H1 (cell line): ENCODE measurements at regions not wholly inside any gene's neighbourhood (a gene's known extent, or its start where the extent isn't known, plus 50 kb on each side); places are given as distances from the start of the nearest gene placed in this dataset.

Source experiments
- CTCF ChIA-PET: fragments of 300-600 bp; sonication (Branson Sonifier 250); formaldehyde crosslinking; loops from one replicate; lab custom pipeline; 2021; ENCODE audit not compliant: partially characterized antibody; lab: Charles Lee
- POLR2A ChIA-PET: fragments of 300-600 bp; sonication (Branson Sonifier 250); formaldehyde crosslinking; loops from one replicate; lab custom pipeline; 2021; ENCODE audit warnings: inconsistent platforms; ENCODE audit not compliant: partially characterized antibody; lab: Charles Lee
- DNase-seq, 2 experiments: peaks; one replicate each; pipeline versions ENCODE4 v3.0.0 to v3.0.0-alpha.2; 2010 to 2022; ENCODE audit warnings: low spot score in 2 of 2, low read depth in 1 of 2, mixed read lengths in 1 of 2
- FAIRE-seq: peaks from 2 replicates; lab custom pipeline; 2011; peaks lifted over from hg19 to GRCh38; lab: Jason Lieb, UNC
- H2AFZ ChIP-seq: 2 replicates; pipeline ENCODE4 v1.8.1; 2012; ENCODE audit warnings: low read length, inconsistent platforms
- H2AK5ac ChIP-seq: 2 replicates; pipeline ENCODE4 v1.6.1; 2013; ENCODE audit warnings: low read depth, low read length
- H2BK120ac ChIP-seq: replicated peaks from 2 replicates; pipeline ENCODE3; 2013; ENCODE audit warnings: low read depth, low read length, inconsistent platforms
- H2BK12ac ChIP-seq: 2 replicates; pipeline ENCODE4 v1.6.1; 2013; ENCODE audit warnings: low read depth, low read length
- H2BK15ac ChIP-seq: 2 replicates; pipeline ENCODE4 v1.6.1; 2013; ENCODE audit warnings: low read length
- H2BK20ac ChIP-seq: 2 replicates; pipeline ENCODE4 v1.6.1; 2013; ENCODE audit warnings: low read length
- H2BK5ac ChIP-seq: 2 replicates; pipeline ENCODE4 v1.6.1; 2013; ENCODE audit warnings: low read depth, low read length
- H3K14ac ChIP-seq: 2 replicates; pipeline ENCODE4 v1.6.1; 2013; ENCODE audit warnings: inconsistent platforms; ENCODE audit not compliant: insufficient read length
- H3K18ac ChIP-seq: 2 replicates; pipeline ENCODE4 v1.6.1; 2013; ENCODE audit warnings: low read length; ENCODE audit errors: extremely low read depth
- H3K23ac ChIP-seq: 2 replicates; pipeline ENCODE4 v1.6.1; 2013; ENCODE audit warnings: inconsistent platforms; ENCODE audit not compliant: insufficient read length
- H3K23me2 ChIP-seq: 2 replicates; pipeline ENCODE4 v1.6.1; 2013; ENCODE audit warnings: low read depth, low read length
- H3K27ac ChIP-seq: 2 replicates; pipeline ENCODE4 v1.6.1; 2011; ENCODE audit warnings: low read depth, low read length, inconsistent platforms
- H3K27me3 ChIP-seq, 4 experiments: replicated peaks in 1 of 4; 1 replicate in 1 of 4; 2 replicates in 3 of 4; pipeline versions ENCODE4 v1.6.1 to v1.8.1; 2011 to 2013; ENCODE audit warnings: low read length in 3 of 4, mild to moderate bottlenecking in 3 of 4, inconsistent platforms in 2 of 4, mixed read lengths in 2 of 4, moderate library complexity in 1 of 4; ENCODE audit not compliant: control insufficient read depth in 3 of 4, insufficient read depth in 3 of 4; ENCODE audit errors: extremely low read depth in 1 of 4
- H3K36me3 ChIP-seq, 4 experiments: 2 replicates each; pipeline versions ENCODE4 v1.6.1 to v1.8.1; 2011 to 2013; ENCODE audit warnings: mild to moderate bottlenecking in 4 of 4, low read length in 3 of 4, moderate library complexity in 2 of 4, control low read depth in 1 of 4, inconsistent platforms in 1 of 4; ENCODE audit not compliant: insufficient read depth in 4 of 4, control insufficient read depth in 2 of 4
- H3K4ac ChIP-seq: replicated peaks from 2 replicates; pipeline ENCODE3; 2013; ENCODE audit warnings: low read length, low read depth, mixed read lengths, inconsistent platforms; ENCODE audit not compliant: insufficient read length
- H3K4me1 ChIP-seq, 4 experiments: replicated peaks in 1 of 4; 1 replicate in 1 of 4; 2 replicates in 3 of 4; pipeline versions ENCODE4 v1.6.1 to v1.8.1; 2011 to 2013; ENCODE audit warnings: low read length in 3 of 4, inconsistent platforms in 2 of 4, mixed read lengths in 1 of 4; ENCODE audit not compliant: insufficient read depth in 4 of 4, control insufficient read depth in 3 of 4
- H3K4me2 ChIP-seq, 2 experiments: 2 replicates each; pipeline versions ENCODE4 v1.6.1 to v1.8.1; 2011 to 2013; ENCODE audit warnings: low read depth in 2 of 2, low read length in 2 of 2, control low read depth in 1 of 2, inconsistent platforms in 1 of 2, mild to moderate bottlenecking in 1 of 2; ENCODE audit not compliant: insufficient read depth in 1 of 2
- H3K4me3 ChIP-seq, 4 experiments: fragments of 200-600, 300-600 bp in 1 of 4; sonication (generic), shearing (Covaris generic), sonication (Bioruptor Twin) in 1 of 4; 2 replicates each; pipeline versions ENCODE4 v1.5.1 to v1.8.1; 2011 to 2016; ENCODE audit warnings: low read length in 4 of 4, low read depth in 3 of 4, control low read depth in 2 of 4, inconsistent platforms in 2 of 4, mild to moderate bottlenecking in 2 of 4, mixed read lengths in 1 of 4, moderate library complexity in 1 of 4; ENCODE audit not compliant: insufficient read depth in 2 of 4; ENCODE audit errors: extremely low read depth in 1 of 4
- H3K56ac ChIP-seq: replicated peaks from 2 replicates; pipeline ENCODE3; 2013; ENCODE audit warnings: low read depth, mild to moderate bottlenecking, mixed read lengths, low read length, inconsistent platforms; ENCODE audit not compliant: insufficient read length
- H3K79me1 ChIP-seq: 2 replicates; pipeline ENCODE4 v1.6.1; 2013; ENCODE audit warnings: low read depth, low read length, control low read depth
- H3K79me2 ChIP-seq, 2 experiments: 2 replicates each; pipeline versions ENCODE4 v1.6.1 to v1.8.1; 2012 to 2013; ENCODE audit warnings: low read length in 2 of 2, mild to moderate bottlenecking in 2 of 2, inconsistent platforms in 1 of 2; ENCODE audit not compliant: insufficient read depth in 2 of 2, control insufficient read depth in 1 of 2
- H3K9ac ChIP-seq, 4 experiments: replicated peaks in 1 of 4; 1 replicate in 1 of 4; 2 replicates in 3 of 4; pipeline versions ENCODE4 v1.6.1 to v1.8.1; 2011 to 2013; ENCODE audit warnings: low read depth in 3 of 4, low read length in 3 of 4, control low read depth in 2 of 4, mild to moderate bottlenecking in 2 of 4, moderate library complexity in 2 of 4, inconsistent platforms in 1 of 4; ENCODE audit errors: extremely low read depth in 1 of 4
- H3K9me3 ChIP-seq, 2 experiments: 2 replicates each; pipeline versions ENCODE4 v1.6.1 to v1.8.1; 2012 to 2013; ENCODE audit warnings: mild to moderate bottlenecking in 2 of 2, moderate library complexity in 2 of 2, control low read depth in 1 of 2, inconsistent platforms in 1 of 2, low read depth in 1 of 2, low read length in 1 of 2, mixed read lengths in 1 of 2; ENCODE audit not compliant: insufficient read depth in 2 of 2
- H4K20me1 ChIP-seq, 2 experiments: replicated peaks in 1 of 2; 2 replicates each; pipeline versions ENCODE3 to v1.8.1; 2011 to 2013; ENCODE audit warnings: inconsistent platforms in 2 of 2, low read length in 2 of 2, mild to moderate bottlenecking in 1 of 2; ENCODE audit not compliant: insufficient read depth in 2 of 2, control insufficient read depth in 1 of 2
- H4K5ac ChIP-seq: 2 replicates; pipeline ENCODE4 v1.6.1; 2013; ENCODE audit warnings: low read length, low read depth, mixed read lengths, inconsistent platforms; ENCODE audit not compliant: insufficient read length
- H4K8ac ChIP-seq: 2 replicates; pipeline ENCODE4 v1.8.0; 2013; ENCODE audit warnings: mild to moderate bottlenecking, moderate library complexity, low read length, inconsistent platforms; ENCODE audit not compliant: insufficient read depth; ENCODE audit errors: extremely low read depth
- H4K91ac ChIP-seq: replicated peaks from 2 replicates; pipeline ENCODE3; 2013; ENCODE audit warnings: low read length, mixed read lengths, inconsistent platforms; ENCODE audit not compliant: insufficient read length
- BCL11A ChIP-seq, 2 experiments: IDR thresholded peaks; one replicate each; pipeline ENCODE4 v1.6.1; 2011; ENCODE audit warnings: low read depth in 2 of 2, low read length in 2 of 2, mild to moderate bottlenecking in 2 of 2
- CHD2 ChIP-seq: IDR thresholded peaks from 2 replicates; pipeline ENCODE4 v1.6.1; 2012; ENCODE audit warnings: low read length, improper control_type of control experiment
- FOSL1 ChIP-seq: IDR thresholded peaks from 2 replicates; pipeline ENCODE4 v1.6.1; 2011; ENCODE audit warnings: mild to moderate bottlenecking, low read depth, low read length, moderate library complexity; ENCODE audit not compliant: insufficient read depth
- JUN ChIP-seq: IDR thresholded peaks from 2 replicates; pipeline ENCODE4 v1.6.1; 2011; ENCODE audit warnings: low read depth, mild to moderate bottlenecking, improper control_type of control experiment, low read length
- POLR2AphosphoS5 ChIP-seq: IDR thresholded peaks from 2 replicates; pipeline ENCODE4 v1.6.1; 2011; ENCODE audit warnings: low read depth, low read length
- SRF ChIP-seq: IDR thresholded peaks from 2 replicates; pipeline ENCODE4 v1.6.1; 2011; ENCODE audit warnings: mild to moderate bottlenecking, low read depth, low read length, moderate library complexity
- SUZ12 ChIP-seq: fragments of 200-600 bp; sonication (generic); IDR thresholded peaks from 2 replicates; pipeline ENCODE4 v1.6.1; 2012; ENCODE audit warnings: mild to moderate bottlenecking, inconsistent platforms, low read length, moderate library complexity, mixed read lengths
- TEAD4 ChIP-seq: IDR thresholded peaks from 2 replicates; pipeline ENCODE4 v1.6.1; 2012; ENCODE audit warnings: low read depth, low read length, inconsistent platforms, mixed read lengths
- ZNF274 ChIP-seq: IDR thresholded peaks from 2 replicates; pipeline ENCODE4 v1.7.0; 2012; ENCODE audit warnings: low read length, borderline replicate concordance; ENCODE audit errors: extremely low read depth
- WGBS, 2 experiments: shearing (Covaris generic) in 1 of 2; methylation state at CpG; one replicate each; pipeline versions ENCODE4 v1.1.6 to v1.1.7; 2013 to 2015; ENCODE audit warnings: low lambda C conversion rate in 2 of 2, mixed read lengths in 2 of 2, inconsistent platforms in 1 of 2, low coverage in 1 of 2, missing lambda C conversion rate in 1 of 2; ENCODE audit not compliant: insufficient replicate concordance in 2 of 2, insufficient coverage in 1 of 2, insufficient read length in 1 of 2; ENCODE audit errors: extremely low coverage in 1 of 2, missing lambda C conversion rate in 1 of 2; 5-methylcytosine and 5-hydroxymethylcytosine counted together
- TF ChIP-seq, protein P1 (sequence below): IDR thresholded peaks from 2 replicates; pipeline ENCODE4 v1.6.1; 2011; ENCODE audit warnings: low read length, improper control_type of control experiment

DNA sequence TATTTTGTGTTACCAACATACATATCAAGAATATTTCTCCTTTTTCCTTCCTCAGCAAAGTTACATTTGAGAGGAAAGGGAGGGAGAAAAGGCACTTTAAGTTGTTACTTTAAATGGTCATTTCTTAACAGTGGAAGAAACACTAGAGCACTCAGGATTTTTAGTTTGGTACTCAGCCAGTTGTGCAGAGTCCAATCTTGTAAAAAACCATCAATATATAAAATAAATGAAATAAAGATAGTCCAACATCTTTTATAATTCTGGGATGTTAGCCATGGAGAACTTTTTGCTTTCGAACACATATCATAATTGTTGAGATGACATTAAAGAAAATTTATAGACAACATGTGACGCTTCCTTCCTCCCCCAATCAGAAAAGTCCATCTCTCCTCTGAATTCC, 253.8 kb downstream of the QDPR start:
- Histone ChIP-seq H3K4me1 (no peaks in the 10 kb centered on the region), H3K27ac (no peak overlapping the region), H3K79me2 (no peaks in the 10 kb centered on the region), H3K23ac (no peak overlapping the region), H2BK15ac (no peak overlapping the region), H3K4ac (no peak overlapping the region), H2AK5ac (no peak overlapping the region), H4K5ac (no peak overlapping the region), H4K91ac (no peak overlapping the region), H3K27me3 (no peaks in the 10 kb centered on the region), H2BK120ac (no peak overlapping the region), H2BK20ac (no peak overlapping the region), H3K9ac (no peak overlapping the region), H3K23me2 (no peaks in the 10 kb centered on the region), H3K4me2 (no peak overlapping the region), H3K36me3 (no peaks in the 10 kb centered on the region), H2BK5ac (no peak overlapping the region), H3K56ac (no peak overlapping the region), H2AFZ (no peak overlapping the region), H3K79me1 (no peaks in the 10 kb centered on the region), H2BK12ac (no peak overlapping the region), H3K9me3 (no peaks in the 10 kb centered on the region), H3K14ac (no peak overlapping the region)
- 100% methylated on average over 2 of the region's 2 CpGs; no CpG with 5 or more reads in 1 of the 2 experiments for WGBS, 2 experiments
- POLR2A ChIA-PET, result no interaction called here
- no peak for DNase-seq
- FAIRE-seq, result no peak
- TF ChIP-seq SUZ12 (no peak), JUN (no peak), SRF (no peak), CHD2 (no peak), ZNF274 (no peak), TEAD4 (no peak), POLR2AphosphoS5 (no peak), FOSL1 (no peak), BCL11A (IDR thresholded peaks at IDR 0.05; ENCODE audit: low read depth in 2 of 2, low read length in 2 of 2) (no peak)
- TF ChIP-seq, protein P1, sequence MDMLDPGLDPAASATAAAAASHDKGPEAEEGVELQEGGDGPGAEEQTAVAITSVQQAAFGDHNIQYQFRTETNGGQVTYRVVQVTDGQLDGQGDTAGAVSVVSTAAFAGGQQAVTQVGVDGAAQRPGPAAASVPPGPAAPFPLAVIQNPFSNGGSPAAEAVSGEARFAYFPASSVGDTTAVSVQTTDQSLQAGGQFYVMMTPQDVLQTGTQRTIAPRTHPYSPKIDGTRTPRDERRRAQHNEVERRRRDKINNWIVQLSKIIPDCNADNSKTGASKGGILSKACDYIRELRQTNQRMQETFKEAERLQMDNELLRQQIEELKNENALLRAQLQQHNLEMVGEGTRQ, result no peak
- TF ChIP-seq, all 59 proteins: peak for 0
- Histone ChIP-seq H4K20me1 (no peaks in the 10 kb centered on the region), H3K4me3 (no peak overlapping the region), H3K18ac (no peak overlapping the region), H4K8ac (no peak overlapping the region)
- CTCF ChIA-PET, result no interaction called here
